Vagina (tissue), 2 donors: ENCODE measurements at regions not wholly inside any gene's neighbourhood (a gene's known extent, or its start where the extent isn't known, plus 50 kb on each side); places are given as distances from the start of the nearest gene placed in this dataset.

ENCODE experiments used
- DNase-seq, 2 donors: peaks; one replicate each; pipeline ENCODE4 v3.0.0-alpha.2; 2017; ENCODE audit errors: extremely low spot score in 2 of 2
- H3K27ac ChIP-seq: fragments of 200-600 bp; sonication (generic); one replicate; pipeline ENCODE4 v1.5.1; 2019
- H3K27me3 ChIP-seq: fragments of 200-600 bp; sonication (generic); one replicate; pipeline ENCODE4 v1.5.1; 2019
- H3K36me3 ChIP-seq, 2 donors: fragments of 200-600 bp; sonication (generic); one replicate each; pipeline ENCODE4 v1.5.1; 2017 to 2019
- H3K4me1 ChIP-seq: fragments of 200-600 bp; sonication (generic); one replicate; pipeline ENCODE4 v1.5.1; 2019
- H3K4me3 ChIP-seq, 2 donors: fragments of 200-600 bp; sonication (generic); 1 replicate in 1 of 2; 2 replicates in 1 of 2; pipeline ENCODE4 v1.5.1; 2016 to 2019
- H3K9me3 ChIP-seq: fragments of 200-600 bp; sonication (generic); one replicate; pipeline ENCODE4 v1.5.1; 2019
- POLR2A ChIP-seq, 2 donors: fragments of 450-650 bp; IDR thresholded peaks; one replicate each; pipeline ENCODE4 v1.6.1; 2017; ENCODE audit warnings: antibody characterized with exemption in 2 of 2, mild to moderate bottlenecking in 2 of 2, moderate library complexity in 2 of 2
- POLR2AphosphoS5 ChIP-seq, 2 donors: sonication (generic); formaldehyde crosslinking; IDR thresholded peaks; one replicate each; pipeline ENCODE4 v1.9.0; 2017; ENCODE audit warnings: antibody characterized with exemption in 2 of 2, mild to moderate bottlenecking in 2 of 2, low read depth in 1 of 2; ENCODE audit not compliant: insufficient read depth in 1 of 2
- intact Hi-C: fragments of 100-400 bp; cut with DNase I; formaldehyde crosslinking; loops from one replicate; pipeline ENCODE4 v1.15.1; 2023
- TF ChIP-seq, protein P1 (sequence below), 3 experiments: fragments of 450-650 bp in 2 of 3; fragments of 200-600 bp in 1 of 3; sonication (generic) in 1 of 3; IDR thresholded peaks; one replicate each; pipeline ENCODE4 v1.5.1; 2017 to 2019; ENCODE audit warnings: antibody characterized with exemption in 3 of 3, mild to moderate bottlenecking in 2 of 3, moderate library complexity in 2 of 3

DNA sequence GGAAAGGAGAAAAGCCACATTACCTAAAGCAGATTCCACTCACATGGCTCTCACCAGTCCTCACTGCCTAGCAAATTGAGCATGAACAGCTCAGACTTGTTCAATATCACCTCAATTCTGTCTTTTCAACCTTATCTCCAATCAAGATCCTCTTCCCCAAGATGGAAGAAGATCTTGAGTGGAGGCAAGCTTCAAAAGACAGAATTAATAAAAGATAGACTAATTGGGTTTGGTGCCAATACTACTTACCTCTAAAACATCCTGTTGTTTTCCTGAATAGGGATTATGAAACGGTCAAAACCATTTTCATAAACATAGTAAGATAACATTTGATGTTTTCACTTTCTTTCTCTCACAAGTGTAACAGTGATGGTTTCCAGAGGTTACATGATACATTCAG, 349.2 kb upstream of the PLD5 start:
- H3K36me3 ChIP-seq, result no peaks in the 10 kb centered on the region
- no peak overlapping the region for H3K4me3 ChIP-seq
- intact Hi-C loops, result no loop called here
- H3K4me1 ChIP-seq, result no peaks in the 10 kb centered on the region
- no peak for DNase-seq
- no peaks in the 10 kb centered on the region for H3K9me3 ChIP-seq
- no peak overlapping the region for H3K27ac ChIP-seq
- TF ChIP-seq POLR2AphosphoS5 (IDR thresholded peaks at IDR 0.05; ENCODE audit: insufficient read depth in 1 of 2, low read depth in 1 of 2) (no peak), POLR2A (IDR thresholded peaks at IDR 0.05) (no peak)
- TF ChIP-seq, protein P1, sequence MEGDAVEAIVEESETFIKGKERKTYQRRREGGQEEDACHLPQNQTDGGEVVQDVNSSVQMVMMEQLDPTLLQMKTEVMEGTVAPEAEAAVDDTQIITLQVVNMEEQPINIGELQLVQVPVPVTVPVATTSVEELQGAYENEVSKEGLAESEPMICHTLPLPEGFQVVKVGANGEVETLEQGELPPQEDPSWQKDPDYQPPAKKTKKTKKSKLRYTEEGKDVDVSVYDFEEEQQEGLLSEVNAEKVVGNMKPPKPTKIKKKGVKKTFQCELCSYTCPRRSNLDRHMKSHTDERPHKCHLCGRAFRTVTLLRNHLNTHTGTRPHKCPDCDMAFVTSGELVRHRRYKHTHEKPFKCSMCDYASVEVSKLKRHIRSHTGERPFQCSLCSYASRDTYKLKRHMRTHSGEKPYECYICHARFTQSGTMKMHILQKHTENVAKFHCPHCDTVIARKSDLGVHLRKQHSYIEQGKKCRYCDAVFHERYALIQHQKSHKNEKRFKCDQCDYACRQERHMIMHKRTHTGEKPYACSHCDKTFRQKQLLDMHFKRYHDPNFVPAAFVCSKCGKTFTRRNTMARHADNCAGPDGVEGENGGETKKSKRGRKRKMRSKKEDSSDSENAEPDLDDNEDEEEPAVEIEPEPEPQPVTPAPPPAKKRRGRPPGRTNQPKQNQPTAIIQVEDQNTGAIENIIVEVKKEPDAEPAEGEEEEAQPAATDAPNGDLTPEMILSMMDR (IDR thresholded peaks at IDR 0.05), result no peak
- no peaks in the 10 kb centered on the region for H3K27me3 ChIP-seq

- H3K27ac ChIP-seq, result no peak overlapping the region
- no peak overlapping the region for H3K4me3 ChIP-seq
- no peaks in the 10 kb centered on the region for H3K27me3 ChIP-seq
- no peak for DNase-seq
- no peaks in the 10 kb centered on the region for H3K36me3 ChIP-seq
- TF ChIP-seq POLR2A (IDR thresholded peaks at IDR 0.05) (no peak), POLR2AphosphoS5 (IDR thresholded peaks at IDR 0.05; ENCODE audit: insufficient read depth in 1 of 2, low read depth in 1 of 2) (no peak)
- TF ChIP-seq, protein P1 (IDR thresholded peaks at IDR 0.05), result no peak
- H3K4me1 ChIP-seq, result no peaks in the 10 kb centered on the region
- H3K9me3 ChIP-seq, result no peaks in the 10 kb centered on the region
- intact Hi-C loops, result no loop called here
Measured at GRCh38 chr1:242872521-242872920, 348.0 kb upstream of the PLD5 start.

DNA sequence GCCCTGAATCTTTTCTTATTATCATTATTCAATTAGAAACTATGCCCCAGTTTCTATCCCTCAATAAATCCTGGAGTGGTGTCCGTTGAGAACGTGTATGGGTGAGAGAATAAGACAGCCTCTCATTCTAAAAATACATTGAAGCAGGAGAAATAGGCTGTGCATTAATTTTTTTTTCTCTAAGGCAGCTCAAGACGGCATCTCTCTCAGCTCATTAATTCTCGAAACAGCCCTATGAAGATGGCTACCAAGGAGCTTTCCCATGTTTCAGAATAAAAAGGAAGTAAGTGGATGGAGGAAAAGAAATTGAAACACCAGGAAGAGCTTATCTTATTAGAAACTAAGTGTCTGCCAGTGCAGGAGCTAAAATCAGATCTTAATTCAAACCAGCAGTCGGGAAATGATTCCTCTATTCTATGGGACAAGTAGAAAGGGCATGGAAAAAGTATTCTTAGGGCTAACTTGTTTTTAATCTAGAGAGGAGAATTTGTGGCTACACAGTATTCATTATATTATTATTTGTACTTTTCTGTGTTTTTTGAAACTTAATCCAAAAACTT, 347.1 kb upstream of the PLD5 start:
- Histone ChIP-seq H3K9me3 (no peaks in the 10 kb centered on the region), H3K27ac (no peak overlapping the region), H3K4me1 (no peaks in the 10 kb centered on the region), H3K27me3 (no peaks in the 10 kb centered on the region), H3K36me3 (no peaks in the 10 kb centered on the region), H3K4me3 (no peak overlapping the region)
- DNase-seq, result no peak
- intact Hi-C loops, result no loop called here
- TF ChIP-seq POLR2AphosphoS5 (IDR thresholded peaks at IDR 0.05; ENCODE audit: insufficient read depth in 1 of 2, low read depth in 1 of 2) (no peak), POLR2A (IDR thresholded peaks at IDR 0.05) (no peak)
- TF ChIP-seq, protein P1 (IDR thresholded peaks at IDR 0.05), result no peak

DNA sequence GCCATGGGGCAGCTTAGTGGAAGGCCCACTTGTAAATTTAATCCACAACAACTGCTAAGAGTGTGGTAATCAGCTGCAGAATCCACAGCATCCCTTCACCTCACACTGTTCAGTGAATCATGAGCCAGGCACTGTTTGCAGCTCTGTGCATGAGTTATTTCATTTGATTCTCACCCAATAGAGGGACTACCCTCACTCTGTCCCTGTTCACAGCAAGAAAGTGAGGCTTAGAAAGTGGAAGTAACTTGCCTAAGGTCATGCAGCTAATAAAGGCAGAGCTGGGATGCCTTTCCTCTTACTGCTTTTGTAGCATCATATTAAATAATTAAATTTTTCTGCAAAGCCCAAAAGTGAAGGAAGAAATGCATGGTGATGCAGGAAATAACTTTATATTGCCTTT, 346.5 kb upstream of the PLD5 start:
- no peaks in the 10 kb centered on the region for H3K9me3 ChIP-seq
- intact Hi-C loops, result no loop called here
- no peak for DNase-seq
- TF ChIP-seq POLR2A (IDR thresholded peaks at IDR 0.05), result no peak
- TF ChIP-seq POLR2AphosphoS5 (IDR thresholded peaks at IDR 0.05; ENCODE audit: insufficient read depth in 1 of 2, low read depth in 1 of 2), result no peak
- TF ChIP-seq, protein P1 (IDR thresholded peaks at IDR 0.05), result no peak
- H3K36me3 ChIP-seq, result no peaks in the 10 kb centered on the region
- H3K4me1 ChIP-seq, result no peaks in the 10 kb centered on the region
- no peak overlapping the region for H3K4me3 ChIP-seq
- no peaks in the 10 kb centered on the region for H3K27me3 ChIP-seq
- no peak overlapping the region for H3K27ac ChIP-seq

GRCh38 chr1:242856289-242856688, 331.8 kb upstream of the PLD5 start:
- no peaks in the 10 kb centered on the region for H3K9me3 ChIP-seq
- no peak overlapping the region for H3K4me3 ChIP-seq
- H3K4me1 ChIP-seq, result no peaks in the 10 kb centered on the region
- H3K36me3 ChIP-seq, result no peaks in the 10 kb centered on the region
- intact Hi-C loops, result no loop called here
- no peaks in the 10 kb centered on the region for H3K27me3 ChIP-seq
- TF ChIP-seq POLR2AphosphoS5 (IDR thresholded peaks at IDR 0.05; ENCODE audit: insufficient read depth in 1 of 2, low read depth in 1 of 2) (no peak), POLR2A (IDR thresholded peaks at IDR 0.05) (no peak)
- TF ChIP-seq, protein P1 (IDR thresholded peaks at IDR 0.05), result no peak
- no peak overlapping the region for H3K27ac ChIP-seq
- no peak for DNase-seq
